ENCODE measurements at regions not wholly inside any gene's neighbourhood (a gene's known extent, or its start where the extent isn't known, plus 50 kb on each side); places are given as distances from the start of the nearest gene placed in this dataset.

- TF ChIP-seq CTCF (IDR thresholded peaks at IDR 0.05) (no peak), POLR2AphosphoS5 (IDR thresholded peaks at IDR 0.05) (no peak), POLR2A (IDR thresholded peaks at IDR 0.05; ENCODE audit: low read depth) (no peak)
Observed at GRCh38 chr3:95710684-95711083, 1103.7 kb upstream of the EPHA6 start.
